Keratinocyte (primary cell): ENCODE measurements at regions not wholly inside any gene's neighbourhood (a gene's known extent, or its start where the extent isn't known, plus 50 kb on each side); places are given as distances from the start of the nearest gene placed in this dataset.
"Not testable (repeated sequence)": the region's sequence is repeated elsewhere in the genome, so short reads cannot be mapped to it uniquely, and the experiment has no call there.

Source experiments
- CTCF ChIP-seq, 3 experiments: IDR thresholded peaks in 1 of 3; conservative IDR thresholded peaks in 1 of 3; optimal IDR thresholded peaks in 1 of 3; 2 replicates in 2 of 3; 3 replicates in 1 of 3; pipeline versions ENCODE3 to v1.5.1; 2011; ENCODE audit warnings: low read length in 3 of 3, mild to moderate bottlenecking in 3 of 3, moderate library complexity in 2 of 3, control low read depth in 1 of 3, inconsistent platforms in 1 of 3; ENCODE audit not compliant: insufficient read depth in 2 of 3; ENCODE audit errors: extremely low read depth in 1 of 3
- EZH2 ChIP-seq: IDR thresholded peaks from one replicate; pipeline ENCODE4 v1.6.1; 2012; ENCODE audit warnings: inconsistent platforms, mild to moderate bottlenecking, low read length, moderate library complexity

GRCh38 chr5:34185005-34185404 is 142.0 kb upstream of the C1QTNF3 start:
- TF ChIP-seq CTCF (optimal IDR thresholded peaks at IDR 0.05 in 1 of 3, IDR thresholded peaks at IDR 0.05 in 1 of 3, conservative IDR thresholded peaks at IDR 0.05 in 1 of 3; ENCODE audit: extremely low read depth in 1 of 3, insufficient read depth in 2 of 3, low read length in 3 of 3); EZH2: not testable (repeated sequence)
